PC-3 (cell line): ENCODE measurements at regions not wholly inside any gene's neighbourhood (a gene's known extent, or its start where the extent isn't known, plus 50 kb on each side); places are given as distances from the start of the nearest gene placed in this dataset.

Experiments
- EZH2 ChIP-seq: fragments of 300-600 bp; sonication (generic); IDR thresholded peaks from one replicate; pipeline ENCODE4 v1.6.1; 2017; ENCODE audit warnings: antibody characterized with exemption, mild to moderate bottlenecking, low read length; ENCODE audit not compliant: unreplicated experiment
- EZH2phosphoT487 ChIP-seq: fragments of 300-600 bp; sonication (generic); IDR thresholded peaks from 2 replicates; pipeline ENCODE4 v1.6.1; 2018; ENCODE audit warnings: mild to moderate bottlenecking, antibody characterized with exemption, low read length, borderline replicate concordance
- TF ChIP-seq, protein P1 (sequence below): fragments of 300-600 bp; sonication (generic); conservative IDR thresholded peaks from 2 replicates; pipeline ENCODE4 v1.5.1; 2017; ENCODE audit warnings: antibody characterized with exemption, low read depth, mild to moderate bottlenecking, low read length

DNA sequence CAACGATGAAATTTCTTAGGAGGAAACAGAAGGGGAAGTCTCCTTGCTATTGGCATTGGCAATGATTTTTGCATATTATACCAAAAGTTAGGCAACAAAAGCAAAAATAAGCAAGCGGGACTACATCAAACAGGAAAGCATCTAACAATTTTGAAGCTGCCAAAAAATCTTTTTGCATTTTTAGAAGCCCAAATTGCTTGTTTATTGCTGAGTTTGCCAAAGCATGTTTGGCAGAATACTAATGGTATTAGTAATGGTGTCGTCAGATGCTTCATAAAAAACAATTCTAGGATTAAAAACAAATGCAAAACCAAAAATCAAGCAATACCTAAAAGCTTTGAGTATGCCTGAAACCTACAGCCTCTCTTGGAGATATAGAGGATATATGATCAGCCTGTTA lies 80.0 kb downstream of the GALR1 start:
- TF ChIP-seq, protein P1, sequence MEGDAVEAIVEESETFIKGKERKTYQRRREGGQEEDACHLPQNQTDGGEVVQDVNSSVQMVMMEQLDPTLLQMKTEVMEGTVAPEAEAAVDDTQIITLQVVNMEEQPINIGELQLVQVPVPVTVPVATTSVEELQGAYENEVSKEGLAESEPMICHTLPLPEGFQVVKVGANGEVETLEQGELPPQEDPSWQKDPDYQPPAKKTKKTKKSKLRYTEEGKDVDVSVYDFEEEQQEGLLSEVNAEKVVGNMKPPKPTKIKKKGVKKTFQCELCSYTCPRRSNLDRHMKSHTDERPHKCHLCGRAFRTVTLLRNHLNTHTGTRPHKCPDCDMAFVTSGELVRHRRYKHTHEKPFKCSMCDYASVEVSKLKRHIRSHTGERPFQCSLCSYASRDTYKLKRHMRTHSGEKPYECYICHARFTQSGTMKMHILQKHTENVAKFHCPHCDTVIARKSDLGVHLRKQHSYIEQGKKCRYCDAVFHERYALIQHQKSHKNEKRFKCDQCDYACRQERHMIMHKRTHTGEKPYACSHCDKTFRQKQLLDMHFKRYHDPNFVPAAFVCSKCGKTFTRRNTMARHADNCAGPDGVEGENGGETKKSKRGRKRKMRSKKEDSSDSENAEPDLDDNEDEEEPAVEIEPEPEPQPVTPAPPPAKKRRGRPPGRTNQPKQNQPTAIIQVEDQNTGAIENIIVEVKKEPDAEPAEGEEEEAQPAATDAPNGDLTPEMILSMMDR = no peak
- no peak for TF ChIP-seq EZH2
- TF ChIP-seq EZH2phosphoT487 = no peak
